22Rv1 (cell line): ENCODE measurements at regions not wholly inside any gene's neighbourhood (a gene's known extent, or its start where the extent isn't known, plus 50 kb on each side); places are given as distances from the start of the nearest gene placed in this dataset.

Experiments
- ZFX ChIP-seq: fragments of 450-650 bp; IDR thresholded peaks from 2 replicates; pipeline ENCODE4 v1.6.1; 2017; ENCODE audit warnings: antibody characterized with exemption, borderline replicate concordance
- TF ChIP-seq, protein P1 (sequence below): fragments of 450-650 bp; IDR thresholded peaks from 2 replicates; pipeline ENCODE4 v1.5.1; 2017; ENCODE audit warnings: mild to moderate bottlenecking

DNA sequence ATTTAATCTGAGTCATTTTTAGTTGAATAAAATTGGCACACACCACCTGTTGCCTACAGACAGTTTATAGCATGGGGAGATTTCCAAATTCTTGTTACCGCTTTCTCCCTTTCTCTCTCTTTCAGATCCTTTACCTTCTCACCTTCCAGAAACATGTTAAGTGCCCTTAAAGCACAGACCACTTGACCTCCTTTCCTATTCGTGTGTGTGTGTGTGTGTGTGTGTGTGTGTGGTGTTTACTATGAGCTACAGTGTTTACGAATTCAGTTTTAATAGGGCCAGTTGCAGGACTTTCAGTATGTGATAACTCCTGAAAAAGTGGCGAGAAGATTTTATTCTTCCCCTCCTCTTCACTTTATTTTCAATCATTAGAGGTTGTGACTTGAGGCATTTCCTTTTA, 258.1 kb downstream of the BMP2 start:
- TF ChIP-seq, protein P1, sequence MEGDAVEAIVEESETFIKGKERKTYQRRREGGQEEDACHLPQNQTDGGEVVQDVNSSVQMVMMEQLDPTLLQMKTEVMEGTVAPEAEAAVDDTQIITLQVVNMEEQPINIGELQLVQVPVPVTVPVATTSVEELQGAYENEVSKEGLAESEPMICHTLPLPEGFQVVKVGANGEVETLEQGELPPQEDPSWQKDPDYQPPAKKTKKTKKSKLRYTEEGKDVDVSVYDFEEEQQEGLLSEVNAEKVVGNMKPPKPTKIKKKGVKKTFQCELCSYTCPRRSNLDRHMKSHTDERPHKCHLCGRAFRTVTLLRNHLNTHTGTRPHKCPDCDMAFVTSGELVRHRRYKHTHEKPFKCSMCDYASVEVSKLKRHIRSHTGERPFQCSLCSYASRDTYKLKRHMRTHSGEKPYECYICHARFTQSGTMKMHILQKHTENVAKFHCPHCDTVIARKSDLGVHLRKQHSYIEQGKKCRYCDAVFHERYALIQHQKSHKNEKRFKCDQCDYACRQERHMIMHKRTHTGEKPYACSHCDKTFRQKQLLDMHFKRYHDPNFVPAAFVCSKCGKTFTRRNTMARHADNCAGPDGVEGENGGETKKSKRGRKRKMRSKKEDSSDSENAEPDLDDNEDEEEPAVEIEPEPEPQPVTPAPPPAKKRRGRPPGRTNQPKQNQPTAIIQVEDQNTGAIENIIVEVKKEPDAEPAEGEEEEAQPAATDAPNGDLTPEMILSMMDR, result no peak
- no peak for TF ChIP-seq ZFX
